HFF-Myc (cell line): ENCODE measurements at regions not wholly inside any gene's neighbourhood (a gene's known extent, or its start where the extent isn't known, plus 50 kb on each side); places are given as distances from the start of the nearest gene placed in this dataset.
"Not testable (repeated sequence)": the region's sequence is repeated elsewhere in the genome, so short reads cannot be mapped to it uniquely, and the experiment has no call there.

Experiments used
- DNase-seq: peaks from one replicate; pipeline ENCODE4 v3.0.0-alpha.2; 2011; ENCODE audit warnings: low read depth; ENCODE audit errors: extremely low read depth
- H3K4me3 ChIP-seq: replicated peaks from 2 replicates; pipeline ENCODE4 v1.5.1; 2011; ENCODE audit warnings: low read depth, mild to moderate bottlenecking, control low read depth, low read length
- TF ChIP-seq, protein P1 (sequence below): IDR thresholded peaks from 2 replicates; pipeline ENCODE4 v1.5.1; 2012; ENCODE audit warnings: mild to moderate bottlenecking, low read depth, low read length, control low read depth; ENCODE audit errors: missing control alignments

DNA sequence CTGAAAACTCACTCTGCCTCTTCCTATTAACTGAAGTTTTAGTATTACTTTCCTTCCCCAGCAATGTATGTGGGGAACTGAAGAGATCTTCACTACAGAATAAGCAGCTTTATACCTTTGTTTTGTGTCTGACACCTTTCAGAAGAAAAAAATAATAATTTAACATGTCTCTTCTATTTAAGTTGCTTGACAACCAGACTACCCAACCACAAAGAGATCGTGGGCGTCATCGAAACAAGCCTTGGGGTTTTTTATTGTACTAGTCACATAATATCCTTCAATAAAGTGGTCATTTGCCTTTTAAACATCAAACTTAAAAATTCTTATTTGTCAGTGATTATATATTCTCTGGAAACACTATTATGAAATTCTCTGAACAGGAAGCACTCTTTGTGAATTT is 123.7 kb downstream of the CHD9NB start:
- no peak for DNase-seq
- H3K4me3 ChIP-seq = no peak overlapping the region
- TF ChIP-seq, protein P1, sequence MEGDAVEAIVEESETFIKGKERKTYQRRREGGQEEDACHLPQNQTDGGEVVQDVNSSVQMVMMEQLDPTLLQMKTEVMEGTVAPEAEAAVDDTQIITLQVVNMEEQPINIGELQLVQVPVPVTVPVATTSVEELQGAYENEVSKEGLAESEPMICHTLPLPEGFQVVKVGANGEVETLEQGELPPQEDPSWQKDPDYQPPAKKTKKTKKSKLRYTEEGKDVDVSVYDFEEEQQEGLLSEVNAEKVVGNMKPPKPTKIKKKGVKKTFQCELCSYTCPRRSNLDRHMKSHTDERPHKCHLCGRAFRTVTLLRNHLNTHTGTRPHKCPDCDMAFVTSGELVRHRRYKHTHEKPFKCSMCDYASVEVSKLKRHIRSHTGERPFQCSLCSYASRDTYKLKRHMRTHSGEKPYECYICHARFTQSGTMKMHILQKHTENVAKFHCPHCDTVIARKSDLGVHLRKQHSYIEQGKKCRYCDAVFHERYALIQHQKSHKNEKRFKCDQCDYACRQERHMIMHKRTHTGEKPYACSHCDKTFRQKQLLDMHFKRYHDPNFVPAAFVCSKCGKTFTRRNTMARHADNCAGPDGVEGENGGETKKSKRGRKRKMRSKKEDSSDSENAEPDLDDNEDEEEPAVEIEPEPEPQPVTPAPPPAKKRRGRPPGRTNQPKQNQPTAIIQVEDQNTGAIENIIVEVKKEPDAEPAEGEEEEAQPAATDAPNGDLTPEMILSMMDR = no peak

GRCh38 chr16:52925143-52925542 is 127.6 kb downstream of the CHD9NB start:
- TF ChIP-seq, protein P1 = no peak
- H3K4me3 ChIP-seq = no peak overlapping the region
- no peak for DNase-seq

GRCh38 chr16:52924162-52924561 is 128.5 kb downstream of the CHD9NB start:
- TF ChIP-seq, protein P1 = no peak
- DNase-seq = no peak
- H3K4me3 ChIP-seq = no peak overlapping the region

DNA sequence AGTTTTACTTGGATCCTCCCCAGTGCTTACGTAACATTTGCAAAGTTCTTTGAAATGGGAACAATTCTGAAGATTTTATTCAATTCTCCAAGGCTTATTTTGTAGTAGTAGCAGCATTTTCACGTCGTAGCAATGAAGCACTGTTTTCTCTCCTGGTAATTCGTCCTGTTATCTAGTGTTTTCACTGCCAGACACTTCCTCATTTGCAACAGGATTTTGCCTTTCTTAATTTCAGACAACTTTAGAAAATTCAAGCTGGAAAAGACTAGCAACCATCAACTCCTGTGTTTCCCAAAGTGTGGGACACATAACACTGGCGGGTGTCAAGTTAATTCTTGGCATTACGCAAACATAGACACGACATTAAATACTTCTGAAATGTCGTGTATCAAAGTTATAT is 131.6 kb downstream of the CHD9NB start:
- TF ChIP-seq, protein P1 = no peak
- no peak for DNase-seq
- H3K4me3 ChIP-seq = no peak overlapping the region

GRCh38 chr16:52920331-52920730 is 132.4 kb downstream of the CHD9NB start:
- TF ChIP-seq, protein P1 = no peak
- no peak for DNase-seq
- no peak overlapping the region for H3K4me3 ChIP-seq

GRCh38 chr16:52914428-52914827 is 138.3 kb downstream of the CHD9NB start:
- no peak for DNase-seq
- TF ChIP-seq, protein P1 = no peak
- no peak overlapping the region for H3K4me3 ChIP-seq

DNA sequence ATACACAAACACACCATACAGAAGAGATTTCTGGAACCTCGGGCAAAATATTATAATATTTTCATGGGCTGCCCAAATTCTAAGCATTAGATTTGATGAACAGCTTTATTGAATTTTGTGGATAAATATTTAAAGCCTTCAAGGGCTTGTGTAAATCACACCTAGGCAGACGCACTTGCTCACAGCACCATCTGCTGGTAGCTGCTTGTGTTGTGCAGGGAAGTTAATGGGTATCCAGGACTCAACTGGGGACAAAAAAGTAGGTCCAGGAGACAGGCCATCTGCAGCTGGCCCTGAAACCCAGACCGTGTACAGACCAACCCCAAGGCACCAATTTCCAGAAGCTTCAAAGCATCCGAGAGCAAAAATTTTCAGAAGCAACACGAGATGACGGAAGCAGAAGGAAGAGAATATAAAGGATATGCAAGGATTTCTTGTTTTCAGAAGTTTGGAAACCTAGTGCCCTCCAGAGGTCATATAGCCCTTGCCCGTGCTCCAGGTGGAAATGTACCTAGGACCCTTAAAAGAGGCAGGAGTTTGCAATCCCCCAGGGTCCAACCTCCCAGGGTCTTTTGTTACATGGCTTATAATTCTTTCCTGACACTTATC is 140.0 kb downstream of the CHD9NB start:
- DNase-seq = peak; percentile 22
- H3K4me3 ChIP-seq = no peak overlapping the region
- TF ChIP-seq, protein P1 = peak; percentile 75

- not testable (repeated sequence) for H3K4me3 ChIP-seq, DNase-seq
Observed at GRCh38 chr16:52908057-52908456, 144.6 kb downstream of the CHD9NB start.
